Activated CD8-positive, alpha-beta T cell treated with anti-CD3 and anti-CD28 coated beads for 36 hours (primary cell): ENCODE measurements at regions not wholly inside any gene's neighbourhood (a gene's known extent, or its start where the extent isn't known, plus 50 kb on each side); places are given as distances from the start of the nearest gene placed in this dataset.

Experiments used
- ATAC-seq: fragments of 200-7000 bp; cut with Tn5 transposase; one replicate; pipeline ENCODE4 v1.10.0; 2021; ENCODE audit warnings: mild to moderate bottlenecking, moderate library complexity
- CTCF ChIA-PET: fragments of 350-600 bp; sonication (Branson Sonifier 250); formaldehyde crosslinking; loops from one replicate; lab custom pipeline; 2021; ENCODE audit warnings: antibody characterized with exemption; lab: Charles Lee
- POLR2A ChIA-PET: fragments of 350-600 bp; sonication (Branson Sonifier 250); formaldehyde crosslinking; loops from one replicate; lab custom pipeline; 2021; ENCODE audit warnings: antibody characterized with exemption; lab: Charles Lee
- DNase-seq: peaks from one replicate; pipeline ENCODE4 v3.0.0-alpha.2; 2020
- H3K27ac Mint-ChIP-seq: one replicate; pipeline ENCODE4 v1.8.0; 2021; ENCODE audit warnings: mild to moderate bottlenecking, mixed read lengths
- H3K27me3 Mint-ChIP-seq: one replicate; pipeline ENCODE4 v1.8.0; 2021; ENCODE audit warnings: mixed read lengths
- H3K36me3 Mint-ChIP-seq: one replicate; pipeline ENCODE4 v1.8.0; 2021; ENCODE audit warnings: low read depth, mixed read lengths
- H3K4me1 Mint-ChIP-seq: one replicate; pipeline ENCODE4 v1.8.0; 2021; ENCODE audit warnings: low read depth, mixed read lengths
- H3K4me3 Mint-ChIP-seq: one replicate; pipeline ENCODE4 v1.8.0; 2021; ENCODE audit warnings: mild to moderate bottlenecking, moderate library complexity, mixed read lengths
- H3K9me3 Mint-ChIP-seq: one replicate; pipeline ENCODE4 v1.8.0; 2021; ENCODE audit warnings: mixed read lengths
- CTCF ChIP-seq: fragments of 200-600 bp; IDR thresholded peaks from one replicate; pipeline ENCODE4 v1.8.0; 2022; ENCODE audit warnings: antibody characterized with exemption, mild to moderate bottlenecking
- intact Hi-C: fragments of 100-400 bp; cut with micrococcal nuclease; formaldehyde crosslinking; loops from one replicate; pipeline ENCODE4 v1.10.0; 2022

- H3K9me3 Mint-ChIP-seq: no peaks in the 10 kb centered on the region
- no peaks in the 10 kb centered on the region for H3K36me3 Mint-ChIP-seq
- POLR2A ChIA-PET: no interaction called here
- H3K27ac Mint-ChIP-seq: no peak overlapping the region
- intact Hi-C loops: no loop called here
- no peak for DNase-seq
- peaks cover 13% of the 10 kb centered on the region for H3K4me1 Mint-ChIP-seq
- CTCF ChIA-PET: no interaction called here
- H3K4me3 Mint-ChIP-seq: no peak overlapping the region
- no peaks in the 10 kb centered on the region for H3K27me3 Mint-ChIP-seq
- no peak for ATAC-seq
- no peak for TF ChIP-seq CTCF
These were observed 78.2 kb upstream of the THBS1 start for GRCh38 chr15:39502611-39503195.

GRCh38 chr15:39503526-39503925, 77.4 kb upstream of the THBS1 start:
- ChIA-PET POLR2A (no interaction called here), CTCF (no interaction called here)
- Mint-ChIP-seq H3K4me3 (no peak overlapping the region), H3K9me3 (no peaks in the 10 kb centered on the region), H3K27ac (no peak overlapping the region), H3K27me3 (no peaks in the 10 kb centered on the region), H3K4me1 (peaks cover 9% of the 10 kb centered on the region), H3K36me3 (no peaks in the 10 kb centered on the region)
- TF ChIP-seq CTCF: no peak
- DNase-seq: no peak
- no peak for ATAC-seq
- intact Hi-C loops: no loop called here

GRCh38 chr15:39504808-39505207, 76.1 kb upstream of the THBS1 start:
- H3K27ac Mint-ChIP-seq: no peak overlapping the region
- no peaks in the 10 kb centered on the region for H3K9me3 Mint-ChIP-seq
- no peak for TF ChIP-seq CTCF
- intact Hi-C loops: no loop called here
- no peaks in the 10 kb centered on the region for H3K27me3 Mint-ChIP-seq
- peaks cover 9% of the 10 kb centered on the region for H3K4me1 Mint-ChIP-seq
- CTCF ChIA-PET: no interaction called here
- no peak overlapping the region for H3K4me3 Mint-ChIP-seq
- no peak for ATAC-seq
- POLR2A ChIA-PET: no interaction called here
- DNase-seq: no peak
- no peaks in the 10 kb centered on the region for H3K36me3 Mint-ChIP-seq

- Mint-ChIP-seq H3K27me3 (peaks cover 5% of the 10 kb centered on the region), H3K27ac (no peak overlapping the region), H3K4me3 (no peak overlapping the region), H3K9me3 (no peaks in the 10 kb centered on the region), H3K36me3 (no peaks in the 10 kb centered on the region), H3K4me1 (peaks cover 9% of the 10 kb centered on the region)
- CTCF ChIA-PET: no interaction called here
- intact Hi-C loops: no loop called here
- TF ChIP-seq CTCF: no peak
- DNase-seq: no peak
- POLR2A ChIA-PET: no interaction called here
- ATAC-seq: no peak
These were observed 74.7 kb upstream of the THBS1 start for GRCh38 chr15:39506146-39506545.

GRCh38 chr15:39508536-39508935, 72.3 kb upstream of the THBS1 start:
- intact Hi-C loops: no loop called here
- ChIA-PET POLR2A (no interaction called here), CTCF (no interaction called here)
- Mint-ChIP-seq H3K4me1 (no peaks in the 10 kb centered on the region), H3K4me3 (no peak overlapping the region), H3K9me3 (no peaks in the 10 kb centered on the region), H3K27ac (no peak overlapping the region), H3K27me3 (peaks cover 5% of the 10 kb centered on the region), H3K36me3 (no peaks in the 10 kb centered on the region)
- no peak for DNase-seq
- no peak for TF ChIP-seq CTCF
- no peak for ATAC-seq
